BJ (cell line): ENCODE measurements at regions not wholly inside any gene's neighbourhood (a gene's known extent, or its start where the extent isn't known, plus 50 kb on each side); places are given as distances from the start of the nearest gene placed in this dataset.
A peak's percentile ranks its signal among the peaks of the same experiment; 100 is the strongest.

Experiments
- CTCF ChIA-PET: fragments of 350-600 bp; formaldehyde crosslinking; extraction: SDS; loops from one replicate; lab custom pipeline; 2021; ENCODE audit warnings: antibody characterized with exemption, inconsistent platforms; lab: Yijun Ruan, JAX
- POLR2A ChIA-PET: fragments of 300-600 bp; sonication (Branson Sonifier 250); formaldehyde crosslinking; extraction: SDS; loops from one replicate; lab custom pipeline; 2021; ENCODE audit warnings: antibody characterized with exemption; lab: Charles Lee
- DNase-seq: peaks from one replicate; pipeline ENCODE4 v3.0.0-alpha.2; 2011; ENCODE audit warnings: low read depth
- H3K27me3 ChIP-seq: 2 replicates; pipeline ENCODE4 v1.6.0; 2011; ENCODE audit warnings: low read length; ENCODE audit not compliant: control insufficient read depth, insufficient read depth
- H3K36me3 ChIP-seq: 2 replicates; pipeline ENCODE4 v1.5.1; 2011; ENCODE audit warnings: low read length; ENCODE audit not compliant: control insufficient read depth, insufficient read depth
- H3K4me3 ChIP-seq: 2 replicates; pipeline ENCODE4 v1.5.1; 2011; ENCODE audit warnings: low read depth, mild to moderate bottlenecking, control low read depth, low read length
- TF ChIP-seq, protein P1 (sequence below): IDR thresholded peaks from 2 replicates; pipeline ENCODE4 v1.5.1; 2011; ENCODE audit warnings: low read depth, mild to moderate bottlenecking, control low read depth, inconsistent platforms, low read length, moderate library complexity; ENCODE audit not compliant: insufficient read depth

DNA sequence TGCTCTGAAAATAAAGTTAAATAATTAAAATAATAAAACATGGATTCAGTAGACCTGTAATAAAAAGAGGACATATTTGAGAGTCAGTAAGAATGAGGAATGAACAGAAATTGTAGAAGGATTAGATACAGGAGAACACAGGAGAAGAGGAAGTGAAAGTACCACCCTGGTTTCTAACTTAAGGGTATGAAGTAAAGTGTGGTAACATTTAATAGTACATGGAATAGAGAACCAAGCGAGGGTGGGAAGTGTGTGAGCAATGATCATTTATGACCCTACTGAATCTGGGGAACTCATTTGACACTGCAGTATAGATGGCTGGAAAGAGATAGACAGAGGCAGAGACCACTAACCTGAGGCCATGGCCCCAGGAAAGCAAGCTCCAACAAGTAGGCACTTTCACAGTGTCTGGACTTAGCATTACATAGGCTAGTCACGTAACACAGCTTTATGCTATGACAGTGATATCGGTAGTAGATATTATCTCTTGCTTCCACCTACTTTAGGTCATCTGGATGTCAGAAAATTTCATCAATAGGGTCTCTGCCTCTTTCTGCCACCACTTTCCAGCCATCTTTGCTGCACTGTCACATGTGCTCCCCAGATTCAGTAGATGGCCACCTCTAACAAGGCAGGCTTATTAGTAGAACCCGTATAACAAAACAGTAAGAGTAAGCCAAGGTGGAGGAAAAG lies 633.9 kb upstream of the MIR17HG start:
- POLR2A ChIA-PET = no interaction called here
- Histone ChIP-seq H3K27me3 (no peaks in the 10 kb centered on the region), H3K36me3 (no peaks in the 10 kb centered on the region), H3K4me3 (no peak overlapping the region)
- CTCF ChIA-PET = no interaction called here
- TF ChIP-seq, protein P1, sequence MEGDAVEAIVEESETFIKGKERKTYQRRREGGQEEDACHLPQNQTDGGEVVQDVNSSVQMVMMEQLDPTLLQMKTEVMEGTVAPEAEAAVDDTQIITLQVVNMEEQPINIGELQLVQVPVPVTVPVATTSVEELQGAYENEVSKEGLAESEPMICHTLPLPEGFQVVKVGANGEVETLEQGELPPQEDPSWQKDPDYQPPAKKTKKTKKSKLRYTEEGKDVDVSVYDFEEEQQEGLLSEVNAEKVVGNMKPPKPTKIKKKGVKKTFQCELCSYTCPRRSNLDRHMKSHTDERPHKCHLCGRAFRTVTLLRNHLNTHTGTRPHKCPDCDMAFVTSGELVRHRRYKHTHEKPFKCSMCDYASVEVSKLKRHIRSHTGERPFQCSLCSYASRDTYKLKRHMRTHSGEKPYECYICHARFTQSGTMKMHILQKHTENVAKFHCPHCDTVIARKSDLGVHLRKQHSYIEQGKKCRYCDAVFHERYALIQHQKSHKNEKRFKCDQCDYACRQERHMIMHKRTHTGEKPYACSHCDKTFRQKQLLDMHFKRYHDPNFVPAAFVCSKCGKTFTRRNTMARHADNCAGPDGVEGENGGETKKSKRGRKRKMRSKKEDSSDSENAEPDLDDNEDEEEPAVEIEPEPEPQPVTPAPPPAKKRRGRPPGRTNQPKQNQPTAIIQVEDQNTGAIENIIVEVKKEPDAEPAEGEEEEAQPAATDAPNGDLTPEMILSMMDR = no peak
- no peak for DNase-seq

DNA sequence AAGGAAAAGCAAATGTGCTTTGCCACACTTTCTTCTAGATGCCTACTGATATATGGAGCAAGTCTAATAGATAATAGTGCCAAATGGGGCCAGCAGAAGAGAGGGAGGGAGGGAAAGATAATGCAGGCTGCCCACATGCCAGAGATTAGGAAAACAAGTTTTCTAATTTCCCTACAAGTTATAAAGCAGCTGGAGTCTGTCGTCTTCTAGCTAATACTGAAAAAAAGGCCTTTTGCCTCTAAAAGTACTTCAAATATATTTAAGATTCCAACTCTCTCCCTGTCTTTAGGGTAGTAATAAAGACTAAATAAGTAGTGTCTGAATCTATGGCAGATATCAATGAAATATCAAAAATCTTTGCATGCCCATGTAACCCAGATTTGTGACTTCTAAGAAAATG lies 632.0 kb upstream of the MIR17HG start:
- Histone ChIP-seq H3K36me3 (no peaks in the 10 kb centered on the region), H3K27me3 (no peaks in the 10 kb centered on the region), H3K4me3 (no peak overlapping the region)
- POLR2A ChIA-PET = no interaction called here
- no peak for DNase-seq
- CTCF ChIA-PET = interaction anchor here (0.6 kb wide), 1 partner anchor 905 kb away, joined by 3 read pairs; no protein-coding TSS in a partner anchor
- TF ChIP-seq, protein P1 = no peak

DNA sequence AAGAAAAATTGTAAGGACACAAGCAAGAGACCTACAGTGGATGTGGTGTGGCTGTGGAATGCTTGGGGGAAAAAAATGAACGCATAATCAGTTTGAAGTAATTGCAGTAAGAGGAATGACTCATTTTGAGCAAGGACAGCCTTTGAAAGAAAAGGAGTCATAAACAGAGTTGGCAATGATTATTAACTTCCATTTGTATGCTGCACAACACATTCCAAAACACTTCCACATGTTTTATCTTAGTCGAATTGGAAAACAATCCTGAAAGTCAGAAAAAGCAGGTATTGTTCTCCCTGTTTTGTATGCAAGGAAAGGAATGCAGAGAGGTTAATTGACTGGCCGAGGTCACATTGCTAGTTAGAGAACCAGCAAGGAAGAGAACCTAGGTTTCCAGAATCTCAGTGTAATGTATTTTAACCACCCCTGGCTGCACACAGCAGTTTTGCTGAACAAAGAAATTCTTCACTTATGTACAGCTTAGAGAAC lies 630.0 kb upstream of the MIR17HG start:
- TF ChIP-seq, protein P1 = no peak
- H3K4me3 ChIP-seq = no peak overlapping the region
- ChIA-PET CTCF (no interaction called here), POLR2A (interaction anchor here (0.6 kb wide), 1 partner anchor 138 kb away, joined by 7 read pairs; no protein-coding TSS in a partner anchor)
- H3K27me3 ChIP-seq = no peaks in the 10 kb centered on the region
- no peaks in the 10 kb centered on the region for H3K36me3 ChIP-seq
- DNase-seq = peak; percentile 77

DNA sequence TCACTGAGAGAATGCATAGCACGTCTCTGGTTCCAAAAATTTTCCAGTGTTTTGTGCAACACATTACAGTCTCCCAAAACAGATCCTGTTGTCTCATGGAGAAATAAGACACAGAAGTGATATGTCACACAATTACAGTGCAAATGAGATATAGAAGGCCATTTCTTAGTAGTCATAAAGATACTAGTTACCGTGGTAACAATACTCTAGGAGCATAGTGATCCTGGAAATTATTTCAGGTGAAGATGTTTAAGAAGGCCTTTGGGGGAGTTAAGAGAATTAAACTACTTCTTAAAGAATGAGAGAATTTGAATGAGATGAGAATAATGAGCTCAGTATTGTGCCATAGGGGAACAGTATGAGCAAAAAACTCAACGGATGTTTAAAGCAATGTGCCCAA lies 628.0 kb upstream of the MIR17HG start:
- Histone ChIP-seq H3K36me3 (no peaks in the 10 kb centered on the region), H3K4me3 (no peak overlapping the region), H3K27me3 (no peaks in the 10 kb centered on the region)
- ChIA-PET POLR2A (no interaction called here), CTCF (no interaction called here)
- DNase-seq = no peak
- TF ChIP-seq, protein P1 = no peak

DNA sequence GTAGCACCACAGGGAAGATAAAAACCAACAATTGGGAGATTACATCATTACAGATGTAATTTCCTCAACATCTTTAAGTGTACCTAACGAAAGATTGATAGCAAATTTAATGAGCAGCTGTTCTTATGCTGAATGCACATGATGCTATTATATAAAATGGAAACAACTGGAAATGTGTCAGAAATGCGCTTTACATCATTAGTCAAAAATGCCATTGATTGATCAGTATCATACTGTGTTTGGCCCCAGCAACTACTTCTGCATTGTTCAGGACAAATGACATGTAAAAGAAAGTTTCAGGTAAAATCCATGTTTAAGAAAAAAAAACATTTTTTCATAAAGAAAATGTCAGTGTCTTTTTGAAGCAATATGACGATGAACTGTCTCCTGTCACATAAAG lies 625.5 kb upstream of the MIR17HG start:
- ChIA-PET POLR2A (no interaction called here), CTCF (no interaction called here)
- no peak for DNase-seq
- H3K27me3 ChIP-seq = no peaks in the 10 kb centered on the region
- TF ChIP-seq, protein P1 = no peak
- H3K36me3 ChIP-seq = no peaks in the 10 kb centered on the region
- no peak overlapping the region for H3K4me3 ChIP-seq
